ENCODE measurements at regions not wholly inside any gene's neighbourhood (a gene's known extent, or its start where the extent isn't known, plus 50 kb on each side); places are given as distances from the start of the nearest gene placed in this dataset.

GRCh38 chr17:79452706-79453105 is 158.1 kb downstream of the RBFOX3 start:
- Mint-ChIP-seq H3K27me3 (peaks cover 58% of the 10 kb centered on the region), H3K9me3 (no peaks in the 10 kb centered on the region), H3K27ac (ENCODE audit: low read depth) (no peak overlapping the region), H3K36me3 (ENCODE audit: insufficient read depth) (no peaks in the 10 kb centered on the region), H3K4me3 (no peak overlapping the region), H3K4me1 (no peaks in the 10 kb centered on the region)
- DNase-seq (ENCODE audit: low spot score in 2 of 2) (no peak), ATAC-seq (replicated peaks; ENCODE audit: extremely low read depth, poor library complexity, severe bottlenecking) (no peak)

GRCh38 chr17:79451167-79451566 is 159.7 kb downstream of the RBFOX3 start:
- no peaks in the 10 kb centered on the region for H3K9me3 Mint-ChIP-seq
- peaks cover 57% of the 10 kb centered on the region for H3K27me3 Mint-ChIP-seq
- no peaks in the 10 kb centered on the region for H3K36me3 Mint-ChIP-seq (ENCODE audit: insufficient read depth)
- H3K4me3 Mint-ChIP-seq = no peak overlapping the region
- H3K4me1 Mint-ChIP-seq = no peaks in the 10 kb centered on the region
- DNase-seq (ENCODE audit: low spot score in 2 of 2) = no peak
- H3K27ac Mint-ChIP-seq (ENCODE audit: low read depth) = no peak overlapping the region
- ATAC-seq (replicated peaks; ENCODE audit: extremely low read depth, poor library complexity, severe bottlenecking) = no peak

- H3K9me3 Mint-ChIP-seq = no peaks in the 10 kb centered on the region
- H3K4me3 Mint-ChIP-seq = no peak overlapping the region
- no peak overlapping the region for H3K27ac Mint-ChIP-seq (ENCODE audit: low read depth)
- no peak for ATAC-seq (replicated peaks; ENCODE audit: extremely low read depth, poor library complexity, severe bottlenecking)
- peaks cover 39% of the 10 kb centered on the region for H3K27me3 Mint-ChIP-seq
- DNase-seq (ENCODE audit: low spot score in 2 of 2) = no peak
- H3K36me3 Mint-ChIP-seq (ENCODE audit: insufficient read depth) = no peaks in the 10 kb centered on the region
- no peaks in the 10 kb centered on the region for H3K4me1 Mint-ChIP-seq
These were observed 164.3 kb downstream of the RBFOX3 start for GRCh38 chr17:79446399-79447009.

- H3K27ac Mint-ChIP-seq (ENCODE audit: low read depth) = no peak overlapping the region
- no peaks in the 10 kb centered on the region for H3K9me3 Mint-ChIP-seq
- H3K4me3 Mint-ChIP-seq = no peak overlapping the region
- ATAC-seq (replicated peaks; ENCODE audit: extremely low read depth, poor library complexity, severe bottlenecking) (no peak), DNase-seq (ENCODE audit: low spot score in 2 of 2) (no peak)
- H3K4me1 Mint-ChIP-seq = no peaks in the 10 kb centered on the region
- H3K36me3 Mint-ChIP-seq (ENCODE audit: insufficient read depth) = no peaks in the 10 kb centered on the region
- peaks cover 27% of the 10 kb centered on the region for H3K27me3 Mint-ChIP-seq
These were observed 166.7 kb downstream of the RBFOX3 start for GRCh38 chr17:79444198-79444597.

GRCh38 chr17:79443026-79443425 is 167.8 kb downstream of the RBFOX3 start:
- no peaks in the 10 kb centered on the region for H3K9me3 Mint-ChIP-seq
- DNase-seq (ENCODE audit: low spot score in 2 of 2) (no peak), ATAC-seq (replicated peaks; ENCODE audit: extremely low read depth, poor library complexity, severe bottlenecking) (no peak)
- H3K27ac Mint-ChIP-seq (ENCODE audit: low read depth) = no peak overlapping the region
- H3K4me1 Mint-ChIP-seq = no peaks in the 10 kb centered on the region
- no peak overlapping the region for H3K4me3 Mint-ChIP-seq
- peaks cover 29% of the 10 kb centered on the region for H3K27me3 Mint-ChIP-seq
- no peaks in the 10 kb centered on the region for H3K36me3 Mint-ChIP-seq (ENCODE audit: insufficient read depth)

- DNase-seq (ENCODE audit: low spot score in 2 of 2) (no peak), ATAC-seq (replicated peaks; ENCODE audit: extremely low read depth, poor library complexity, severe bottlenecking) (no peak)
- Mint-ChIP-seq H3K27ac (ENCODE audit: low read depth) (no peak overlapping the region), H3K36me3 (ENCODE audit: insufficient read depth) (no peaks in the 10 kb centered on the region), H3K4me1 (no peaks in the 10 kb centered on the region), H3K9me3 (no peaks in the 10 kb centered on the region), H3K27me3 (peaks cover 27% of the 10 kb centered on the region), H3K4me3 (no peak overlapping the region)
These were observed 169.3 kb downstream of the RBFOX3 start for GRCh38 chr17:79441356-79442160.

GRCh38 chr17:79440251-79440650 is 170.6 kb downstream of the RBFOX3 start:
- no peaks in the 10 kb centered on the region for H3K4me1 Mint-ChIP-seq
- H3K27me3 Mint-ChIP-seq = peaks cover 40% of the 10 kb centered on the region
- no peak overlapping the region for H3K4me3 Mint-ChIP-seq
- H3K9me3 Mint-ChIP-seq = no peaks in the 10 kb centered on the region
- no peaks in the 10 kb centered on the region for H3K36me3 Mint-ChIP-seq (ENCODE audit: insufficient read depth)
- H3K27ac Mint-ChIP-seq (ENCODE audit: low read depth) = no peak overlapping the region
- DNase-seq (ENCODE audit: low spot score in 2 of 2) = no peak
- no peak for ATAC-seq (replicated peaks; ENCODE audit: extremely low read depth, poor library complexity, severe bottlenecking)

- no peak for DNase-seq (ENCODE audit: low spot score in 2 of 2)
- Mint-ChIP-seq H3K4me1 (no peaks in the 10 kb centered on the region), H3K9me3 (no peaks in the 10 kb centered on the region)
These were observed 171.4 kb downstream of the RBFOX3 start for GRCh38 chr17:79439493-79439892.

GRCh38 chr17:79438546-79439334 is 172.1 kb downstream of the RBFOX3 start:
- ATAC-seq (replicated peaks; ENCODE audit: extremely low read depth, poor library complexity, severe bottlenecking) = no peak
- no peak for DNase-seq (ENCODE audit: low spot score in 2 of 2)
- H3K9me3 Mint-ChIP-seq = no peaks in the 10 kb centered on the region
- H3K4me1 Mint-ChIP-seq = no peaks in the 10 kb centered on the region
- H3K27ac Mint-ChIP-seq (ENCODE audit: low read depth) = no peak overlapping the region
- no peaks in the 10 kb centered on the region for H3K36me3 Mint-ChIP-seq (ENCODE audit: insufficient read depth)
- no peak overlapping the region for H3K4me3 Mint-ChIP-seq
- H3K27me3 Mint-ChIP-seq = peaks cover 32% of the 10 kb centered on the region

More at GRCh38 chr17:79439493-79439892, 171.4 kb downstream of the RBFOX3 start:
- no peaks in the 10 kb centered on the region for H3K36me3 Mint-ChIP-seq (ENCODE audit: insufficient read depth)
- no peak overlapping the region for H3K4me3 Mint-ChIP-seq
- peaks cover 33% of the 10 kb centered on the region for H3K27me3 Mint-ChIP-seq
- ATAC-seq (replicated peaks; ENCODE audit: extremely low read depth, poor library complexity, severe bottlenecking) = no peak
- no peak overlapping the region for H3K27ac Mint-ChIP-seq (ENCODE audit: low read depth)

- H3K4me1 Mint-ChIP-seq = no peaks in the 10 kb centered on the region
- H3K27me3 Mint-ChIP-seq = peaks cover 38% of the 10 kb centered on the region
- DNase-seq (ENCODE audit: low spot score in 2 of 2) = no peak
- H3K27ac Mint-ChIP-seq (ENCODE audit: low read depth) = no peak overlapping the region
- H3K4me3 Mint-ChIP-seq = no peak overlapping the region
- no peaks in the 10 kb centered on the region for H3K36me3 Mint-ChIP-seq (ENCODE audit: insufficient read depth)
- no peak for ATAC-seq (replicated peaks; ENCODE audit: extremely low read depth, poor library complexity, severe bottlenecking)
- H3K9me3 Mint-ChIP-seq = no peaks in the 10 kb centered on the region
These were observed 172.8 kb downstream of the RBFOX3 start for GRCh38 chr17:79438058-79438457.

GRCh38 chr17:79437081-79437480 is 173.8 kb downstream of the RBFOX3 start:
- no peak for DNase-seq (ENCODE audit: low spot score in 2 of 2)
- Mint-ChIP-seq H3K9me3 (no peaks in the 10 kb centered on the region), H3K4me1 (no peaks in the 10 kb centered on the region), H3K27ac (ENCODE audit: low read depth) (no peak overlapping the region), H3K36me3 (ENCODE audit: insufficient read depth) (no peaks in the 10 kb centered on the region), H3K4me3 (no peak overlapping the region), H3K27me3 (peaks cover 45% of the 10 kb centered on the region)
- no peak for ATAC-seq (replicated peaks; ENCODE audit: extremely low read depth, poor library complexity, severe bottlenecking)

- Mint-ChIP-seq H3K27me3 (peaks cover 45% of the 10 kb centered on the region), H3K4me1 (no peaks in the 10 kb centered on the region), H3K27ac (ENCODE audit: low read depth) (no peak overlapping the region), H3K36me3 (ENCODE audit: insufficient read depth) (no peaks in the 10 kb centered on the region), H3K9me3 (no peaks in the 10 kb centered on the region), H3K4me3 (no peak overlapping the region)
- no peak for DNase-seq (ENCODE audit: low spot score in 2 of 2)
- ATAC-seq (replicated peaks; ENCODE audit: extremely low read depth, poor library complexity, severe bottlenecking) = no peak
These were observed 174.9 kb downstream of the RBFOX3 start for GRCh38 chr17:79435962-79436361.
